Type B pancreatic cell (in vitro differentiated cells): ENCODE measurements at regions not wholly inside any gene's neighbourhood (a gene's known extent, or its start where the extent isn't known, plus 50 kb on each side); places are given as distances from the start of the nearest gene placed in this dataset.

Source experiments
- DNase-seq: peaks from one replicate; pipeline ENCODE4 v3.0.0; 2021; ENCODE audit warnings: mixed read lengths; ENCODE audit not compliant: unreplicated experiment; ENCODE audit errors: extremely low spot score
- H3K27ac Mint-ChIP-seq: 2 replicates; pipeline ENCODE4 v1.8.0; 2021; ENCODE audit warnings: mild to moderate bottlenecking, mixed read lengths
- H3K27me3 Mint-ChIP-seq: 2 replicates; pipeline ENCODE4 v1.8.0; 2021; ENCODE audit warnings: mixed read lengths
- H3K36me3 Mint-ChIP-seq: 2 replicates; pipeline ENCODE4 v1.8.0; 2021; ENCODE audit warnings: mixed read lengths
- H3K4me1 Mint-ChIP-seq: one replicate; pipeline ENCODE4 v1.8.0; 2021; ENCODE audit warnings: mixed read lengths; ENCODE audit not compliant: unreplicated experiment
- H3K4me3 Mint-ChIP-seq: 2 replicates; pipeline ENCODE4 v1.8.0; 2021; ENCODE audit warnings: mild to moderate bottlenecking, mixed read lengths
- H3K9me3 Mint-ChIP-seq: 2 replicates; pipeline ENCODE4 v1.8.0; 2021; ENCODE audit warnings: mixed read lengths
- CTCF ChIP-seq: fragments of 200-600 bp; sonication (generic); conservative IDR thresholded peaks from 2 replicates; pipeline ENCODE4 v1.5.0; 2021; ENCODE audit warnings: antibody characterized with exemption, mild to moderate bottlenecking

GRCh38 chr10:85177767-85178166 is 849.4 kb downstream of the CCSER2 start:
- no peaks in the 10 kb centered on the region for H3K36me3 Mint-ChIP-seq
- no peak overlapping the region for H3K27ac Mint-ChIP-seq
- no peak for DNase-seq
- no peak overlapping the region for H3K4me3 Mint-ChIP-seq
- no peak for TF ChIP-seq CTCF
- H3K4me1 Mint-ChIP-seq, result peaks cover 3% of the 10 kb centered on the region
- H3K9me3 Mint-ChIP-seq, result no peaks in the 10 kb centered on the region
- peaks cover 3% of the 10 kb centered on the region for H3K27me3 Mint-ChIP-seq

DNA sequence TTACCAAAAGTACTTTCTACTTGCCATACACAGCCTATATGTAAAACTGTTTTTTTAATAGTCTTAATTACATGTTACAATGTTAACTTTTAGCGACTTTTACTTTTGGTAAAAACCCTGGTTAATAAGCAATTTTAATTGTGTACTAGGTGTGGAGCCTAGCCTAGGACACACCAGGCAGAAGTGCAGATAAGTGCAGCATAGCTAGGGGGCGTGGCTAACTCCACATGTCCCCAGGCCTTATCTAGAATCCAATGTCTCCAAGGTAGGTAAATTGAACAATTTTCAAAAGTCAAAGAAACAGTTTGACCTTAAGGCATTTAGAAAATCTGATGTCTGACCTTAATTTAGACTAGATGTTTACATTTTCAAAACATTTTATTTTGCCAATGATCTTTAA is 858.7 kb downstream of the CCSER2 start:
- no peak for DNase-seq
- Mint-ChIP-seq H3K9me3 (no peaks in the 10 kb centered on the region), H3K27ac (no peak overlapping the region), H3K27me3 (no peaks in the 10 kb centered on the region), H3K4me1 (peaks cover 4% of the 10 kb centered on the region), H3K36me3 (no peaks in the 10 kb centered on the region), H3K4me3 (no peak overlapping the region)
- TF ChIP-seq CTCF, result no peak

DNA sequence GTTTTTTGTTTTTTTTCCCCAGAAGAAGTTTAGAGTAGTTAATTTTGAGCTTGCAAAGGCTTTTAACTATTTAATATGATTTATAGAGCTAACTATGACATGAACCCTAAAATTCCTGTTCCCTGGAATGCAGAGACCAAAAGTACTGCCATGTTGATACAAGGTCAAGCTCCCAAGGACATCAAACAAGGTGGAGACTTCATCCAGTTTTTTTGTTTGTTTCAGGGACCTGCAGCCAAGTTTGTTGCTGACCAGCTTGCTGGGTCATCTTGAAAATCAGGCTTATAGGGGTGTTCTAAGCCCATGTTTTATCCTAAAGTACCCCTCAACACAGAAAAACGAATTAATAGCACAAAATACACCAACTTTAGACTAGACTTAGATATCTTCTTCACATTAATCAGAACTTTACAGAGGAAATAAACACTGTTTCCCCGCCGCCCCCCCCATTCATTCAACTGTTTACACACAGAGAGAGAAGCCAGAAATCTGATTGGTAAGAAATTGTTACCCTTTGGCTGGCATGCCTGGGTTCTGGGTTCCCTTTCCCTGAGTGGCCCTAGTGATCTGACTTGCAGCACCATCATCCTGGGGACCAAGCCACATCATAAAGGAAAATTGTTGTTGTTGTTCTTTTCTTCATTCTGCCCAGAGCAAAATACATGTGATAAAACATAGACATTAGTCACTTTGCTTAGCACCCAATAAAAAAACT is 860.5 kb downstream of the CCSER2 start:
- peaks cover 11% of the 10 kb centered on the region for H3K4me1 Mint-ChIP-seq
- no peak for TF ChIP-seq CTCF
- H3K9me3 Mint-ChIP-seq, result no peaks in the 10 kb centered on the region
- H3K4me3 Mint-ChIP-seq, result no peak overlapping the region
- no peaks in the 10 kb centered on the region for H3K27me3 Mint-ChIP-seq
- no peak for DNase-seq
- no peaks in the 10 kb centered on the region for H3K36me3 Mint-ChIP-seq
- H3K27ac Mint-ChIP-seq, result no peak overlapping the region

DNA sequence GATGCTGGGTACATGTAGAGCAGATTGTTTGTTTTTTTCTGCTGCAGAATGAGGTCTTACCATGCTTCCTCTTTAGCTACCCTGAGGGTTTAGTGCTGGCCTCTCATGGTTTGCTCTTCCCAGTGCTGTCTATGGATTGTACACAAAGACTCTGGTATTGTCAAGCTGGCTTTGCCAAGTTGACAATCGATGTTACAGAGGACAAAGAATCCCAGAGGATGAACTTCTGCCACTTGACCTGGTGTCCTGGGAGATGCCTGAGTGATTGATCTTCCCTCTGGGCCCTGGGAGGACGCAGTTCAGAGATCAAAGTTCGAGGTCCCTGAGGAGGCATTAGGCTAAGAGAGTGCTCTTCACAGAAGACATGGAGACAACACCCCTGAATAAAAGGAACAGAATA is 865.4 kb downstream of the CCSER2 start:
- H3K27me3 Mint-ChIP-seq, result no peaks in the 10 kb centered on the region
- no peak for DNase-seq
- no peak for TF ChIP-seq CTCF
- peaks cover 12% of the 10 kb centered on the region for H3K4me1 Mint-ChIP-seq
- H3K36me3 Mint-ChIP-seq, result no peaks in the 10 kb centered on the region
- H3K9me3 Mint-ChIP-seq, result no peaks in the 10 kb centered on the region
- H3K4me3 Mint-ChIP-seq, result no peak overlapping the region
- H3K27ac Mint-ChIP-seq, result no peak overlapping the region

GRCh38 chr10:85194706-85195105 is 866.3 kb downstream of the CCSER2 start:
- peaks cover 12% of the 10 kb centered on the region for H3K4me1 Mint-ChIP-seq
- H3K27me3 Mint-ChIP-seq, result no peaks in the 10 kb centered on the region
- TF ChIP-seq CTCF, result no peak
- no peak for DNase-seq
- no peaks in the 10 kb centered on the region for H3K9me3 Mint-ChIP-seq
- H3K27ac Mint-ChIP-seq, result no peak overlapping the region
- no peak overlapping the region for H3K4me3 Mint-ChIP-seq
- H3K36me3 Mint-ChIP-seq, result no peaks in the 10 kb centered on the region
